ENCODE measurements at regions not wholly inside any gene's neighbourhood (a gene's known extent, or its start where the extent isn't known, plus 50 kb on each side); places are given as distances from the start of the nearest gene placed in this dataset.
"Not testable (repeated sequence)": the region's sequence is repeated elsewhere in the genome, so short reads cannot be mapped to it uniquely, and the experiment has no call there.

GRCh38 chrX:1086444-1087409 lies 125.7 kb downstream of the CRLF2 start:
- TF ChIP-seq TCF7 (IDR thresholded peaks at IDR 0.05; ENCODE audit: borderline replicate concordance) (no peak), IRF4 (IDR thresholded peaks at IDR 0.05; ENCODE audit: low read depth, low read length) (no peak), CBX5 (IDR thresholded peaks at IDR 0.05; ENCODE audit: low read depth) (no peak), ASH2L (IDR thresholded peaks at IDR 0.05; ENCODE audit: borderline replicate concordance, low read depth) (no peak), MTA2 (IDR thresholded peaks at IDR 0.05; ENCODE audit: low read depth) (no peak), NFYB (IDR thresholded peaks at IDR 0.05; ENCODE audit: insufficient read depth, low read depth, low read length) (no peak), GABPA (IDR thresholded peaks at IDR 0.05; ENCODE audit: low read depth) (no peak)
- TF ChIP-seq, protein P1, sequence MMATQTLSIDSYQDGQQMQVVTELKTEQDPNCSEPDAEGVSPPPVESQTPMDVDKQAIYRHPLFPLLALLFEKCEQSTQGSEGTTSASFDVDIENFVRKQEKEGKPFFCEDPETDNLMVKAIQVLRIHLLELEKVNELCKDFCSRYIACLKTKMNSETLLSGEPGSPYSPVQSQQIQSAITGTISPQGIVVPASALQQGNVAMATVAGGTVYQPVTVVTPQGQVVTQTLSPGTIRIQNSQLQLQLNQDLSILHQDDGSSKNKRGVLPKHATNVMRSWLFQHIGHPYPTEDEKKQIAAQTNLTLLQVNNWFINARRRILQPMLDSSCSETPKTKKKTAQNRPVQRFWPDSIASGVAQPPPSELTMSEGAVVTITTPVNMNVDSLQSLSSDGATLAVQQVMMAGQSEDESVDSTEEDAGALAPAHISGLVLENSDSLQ (IDR thresholded peaks at IDR 0.05), result no peak
- TF ChIP-seq, protein P2, sequence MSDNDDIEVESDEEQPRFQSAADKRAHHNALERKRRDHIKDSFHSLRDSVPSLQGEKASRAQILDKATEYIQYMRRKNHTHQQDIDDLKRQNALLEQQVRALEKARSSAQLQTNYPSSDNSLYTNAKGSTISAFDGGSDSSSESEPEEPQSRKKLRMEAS (IDR thresholded peaks at IDR 0.05; ENCODE audit: low read depth, low read length), result no peak
- FAIRE-seq (no peak), DNase-seq (ENCODE audit: low read depth, low spot score) (no peak), ATAC-seq (no peak)
- in situ Hi-C loops (cut with MboI), result no loop called here
- no peaks in the 10 kb centered on the region for H3K27me3 ChIP-seq (replicated peaks in 1 of 2; ENCODE audit: control insufficient read depth in 2 of 2, insufficient read depth in 2 of 2, low read length in 1 of 2)
- H3K4me1 ChIP-seq (ENCODE audit: control insufficient read depth, insufficient read depth, low read length), result no peaks in the 10 kb centered on the region
- POLR2A ChIA-PET, result no interaction called here
- H2AFZ ChIP-seq (ENCODE audit: control insufficient read depth, low read depth, low read length), result no peak overlapping the region
- H3K27ac ChIP-seq (ENCODE audit: control insufficient read depth, insufficient read depth), result no peak overlapping the region
- RAD21 ChIA-PET (ENCODE audit: unreplicated experiment), result no interaction called here
- SMC1A ChIA-PET (ENCODE audit: uncharacterized antibody, unreplicated experiment), result no interaction called here
- H3K9ac ChIP-seq (ENCODE audit: control insufficient read depth, insufficient read depth, low read length), result no peak overlapping the region
- H3K36me3 ChIP-seq (ENCODE audit: control insufficient read depth in 2 of 2, insufficient read depth in 2 of 2, low read length in 1 of 2), result no peaks in the 10 kb centered on the region
- intact Hi-C loops (cut with micrococcal nuclease; ENCODE audit: unreplicated experiment), result no loop called here
- no peak overlapping the region for H3K4me2 ChIP-seq (ENCODE audit: control insufficient read depth, insufficient read depth)
- 18% methylated on average over 9 of the region's 9 CpGs for WGBS (ENCODE audit: insufficient coverage, insufficient replicate concordance, low lambda C conversion rate, missing lambda C conversion rate)
- CTCF ChIA-PET, result no interaction called here
- no TSS peak for BruUV-seq (replicated peaks)
- H3K4me3 ChIP-seq, result no peak overlapping the region
- no peaks in the 10 kb centered on the region; the same call in 2 of the 3 replicates for H3K9me3 ChIP-seq (replicated peaks; ENCODE audit: control insufficient read depth, insufficient read depth, low read length)
- H3K79me2 ChIP-seq (ENCODE audit: control insufficient read depth, insufficient read depth, low read length), result no peaks in the 10 kb centered on the region
- H4K20me1 ChIP-seq (ENCODE audit: control insufficient read depth, insufficient read depth), result no peaks in the 10 kb centered on the region

GRCh38 chrX:1085871-1086270 lies 126.6 kb downstream of the CRLF2 start:
- H3K4me1 ChIP-seq (ENCODE audit: control insufficient read depth, insufficient read depth, low read length); intact Hi-C loops (cut with micrococcal nuclease; ENCODE audit: unreplicated experiment); POLR2A ChIA-PET; H3K79me2 ChIP-seq (ENCODE audit: control insufficient read depth, insufficient read depth, low read length); H4K20me1 ChIP-seq (ENCODE audit: control insufficient read depth, insufficient read depth); H3K9me3 ChIP-seq (replicated peaks; ENCODE audit: control insufficient read depth, insufficient read depth, low read length); DNase-seq (ENCODE audit: low read depth, low spot score); FAIRE-seq; SMC1A ChIA-PET (ENCODE audit: uncharacterized antibody, unreplicated experiment); ATAC-seq; H3K36me3 ChIP-seq (ENCODE audit: control insufficient read depth in 2 of 2, insufficient read depth in 2 of 2, low read length in 1 of 2); H3K27ac ChIP-seq (ENCODE audit: control insufficient read depth, insufficient read depth); CTCF ChIA-PET; H3K9ac ChIP-seq (ENCODE audit: control insufficient read depth, insufficient read depth, low read length); H2AFZ ChIP-seq (ENCODE audit: control insufficient read depth, low read depth, low read length); H3K4me2 ChIP-seq (ENCODE audit: control insufficient read depth, insufficient read depth); H3K4me3 ChIP-seq; H3K27me3 ChIP-seq (replicated peaks in 1 of 2; ENCODE audit: control insufficient read depth in 2 of 2, insufficient read depth in 2 of 2, low read length in 1 of 2); in situ Hi-C loops (cut with MboI); BruUV-seq (replicated peaks); RAD21 ChIA-PET (ENCODE audit: unreplicated experiment): not testable (repeated sequence)
- 17% methylated on average over 2 of the region's 2 CpGs for WGBS (ENCODE audit: insufficient coverage, insufficient replicate concordance, low lambda C conversion rate, missing lambda C conversion rate)
